ENCODE measurements at regions not wholly inside any gene's neighbourhood (a gene's known extent, or its start where the extent isn't known, plus 50 kb on each side); places are given as distances from the start of the nearest gene placed in this dataset.

DNA sequence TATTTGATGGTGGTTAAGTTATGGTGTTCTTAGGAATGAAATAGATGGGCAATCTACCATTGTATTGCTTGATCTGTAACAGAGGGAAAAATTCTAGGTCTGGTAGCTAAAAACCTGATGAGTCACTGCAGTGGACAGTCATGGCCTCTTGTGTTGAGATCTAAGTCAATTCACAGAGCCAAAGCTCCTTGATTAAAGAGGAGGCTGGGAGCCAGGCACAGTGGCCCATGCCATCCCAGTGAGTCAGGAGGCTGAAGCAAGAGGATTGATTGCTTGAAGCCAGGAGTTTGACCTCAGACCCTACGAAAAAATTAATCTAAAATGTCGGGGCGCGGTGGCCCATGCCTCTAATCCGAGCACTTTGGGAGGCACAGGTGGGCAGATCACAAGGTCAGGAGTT lies 67.1 kb upstream of the KPNA3 start:
- DNase-seq = peak; percentile 88
- H4K91ac ChIP-seq (ENCODE audit: low read length) = no peak overlapping the region
- H2BK5ac ChIP-seq (ENCODE audit: low read depth, low read length, poor library complexity, severe bottlenecking) = no peak overlapping the region
- no peak overlapping the region for H2AFZ ChIP-seq (ENCODE audit: low read depth, low read length)
- H3K18ac ChIP-seq (ENCODE audit: low read depth in 1 of 2, low read length in 2 of 2) = peak overlapping the region in 1 of 2 experiments; percentile 45
- peak overlapping the region; percentile 87 for H3K27ac ChIP-seq (ENCODE audit: low read length, poor library complexity, severe bottlenecking)
- no peaks in the 10 kb centered on the region for H3K36me3 ChIP-seq (ENCODE audit: control insufficient read depth in 1 of 2, insufficient read depth in 2 of 2, low read depth in 1 of 2, low read length in 2 of 2)
- H3K23ac ChIP-seq (ENCODE audit: low read length in 2 of 2) = no peak overlapping the region
- H3K14ac ChIP-seq (ENCODE audit: low read length in 2 of 2) = no peak overlapping the region
- H3K9me3 ChIP-seq (ENCODE audit: control insufficient read depth, low read length) = no peaks in the 10 kb centered on the region
- H3K9ac ChIP-seq (ENCODE audit: low read length) = no peak overlapping the region
- no peak overlapping the region for H2BK120ac ChIP-seq (ENCODE audit: low read depth, low read length)
- H2BK15ac ChIP-seq (ENCODE audit: low read depth, poor library complexity, severe bottlenecking) = no peak overlapping the region
- H4K8ac ChIP-seq (ENCODE audit: low read length) = peak overlapping the region; percentile 90
- H3K79me1 ChIP-seq (replicated peaks; ENCODE audit: low read length, poor library complexity, severe bottlenecking) = no peaks in the 10 kb centered on the region
- H3K27me3 ChIP-seq (ENCODE audit: control insufficient read depth in 1 of 2, insufficient read depth in 1 of 2, low read length in 2 of 2) = no peaks in the 10 kb centered on the region
- no peak overlapping the region for H3K4ac ChIP-seq (ENCODE audit: low read depth in 1 of 2, low read length in 2 of 2)
- no peak overlapping the region for H3K4me3 ChIP-seq (ENCODE audit: insufficient read depth in 1 of 2, low read depth in 1 of 2, low read length in 2 of 2)
- WGBS = 2% methylated on average over 5 of the region's 5 CpGs
- peak overlapping the region in 1 of 2 experiments; percentile 49 for H2BK12ac ChIP-seq (ENCODE audit: low read length in 2 of 2)
- H2AK5ac ChIP-seq (ENCODE audit: low read length, severe bottlenecking) = no peak overlapping the region
- H3K4me1 ChIP-seq (ENCODE audit: control insufficient read depth, insufficient read depth, low read depth, low read length) = peaks cover 4% of the 10 kb centered on the region
- no peak overlapping the region for H3K4me2 ChIP-seq (ENCODE audit: low read length, poor library complexity, severe bottlenecking)

DNA sequence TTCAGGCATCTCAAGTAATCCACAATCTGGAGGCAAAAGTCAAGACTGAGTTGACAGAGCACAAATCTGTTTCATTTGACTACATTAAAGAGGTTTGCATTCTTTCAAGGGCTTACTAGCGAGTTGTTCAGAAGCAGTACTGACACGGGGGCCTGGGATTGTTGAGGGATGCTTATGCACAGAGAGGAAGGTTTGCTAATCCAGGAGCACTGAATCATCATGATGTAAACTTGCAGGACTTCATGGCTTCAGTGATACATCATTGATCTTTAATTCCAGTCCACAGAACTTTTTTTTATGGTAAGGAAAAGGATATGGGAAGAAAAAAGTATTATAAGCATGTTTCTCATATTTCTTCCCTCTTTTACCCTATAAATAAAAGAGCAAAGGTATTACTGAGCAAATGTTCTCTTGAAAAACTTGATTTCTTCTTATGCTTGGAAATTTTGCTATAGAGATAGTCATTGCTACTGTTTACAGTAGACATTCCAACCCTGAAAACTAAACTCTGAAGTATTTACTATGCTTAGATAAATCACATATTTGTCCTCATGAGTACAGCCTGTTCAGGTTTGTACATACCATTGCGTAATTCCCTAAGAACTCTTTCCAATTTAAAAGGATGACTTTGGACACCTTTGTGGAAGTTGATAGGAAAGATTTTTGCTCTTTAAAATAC lies 65.8 kb upstream of the KPNA3 start:
- no peaks in the 10 kb centered on the region for H3K9me3 ChIP-seq (ENCODE audit: control insufficient read depth, low read length)
- no peak overlapping the region for H2BK15ac ChIP-seq (ENCODE audit: low read depth, poor library complexity, severe bottlenecking)
- DNase-seq = peak; percentile 97
- H3K27me3 ChIP-seq (ENCODE audit: control insufficient read depth in 1 of 2, insufficient read depth in 1 of 2, low read length in 2 of 2) = no peaks in the 10 kb centered on the region
- no peak overlapping the region for H2AFZ ChIP-seq (ENCODE audit: low read depth, low read length)
- 3% methylated on average over 2 of the region's 3 CpGs for WGBS
- H3K79me1 ChIP-seq (replicated peaks; ENCODE audit: low read length, poor library complexity, severe bottlenecking) = no peaks in the 10 kb centered on the region
- H3K4me2 ChIP-seq (ENCODE audit: low read length, poor library complexity, severe bottlenecking) = no peak overlapping the region
- no peak overlapping the region for H2BK5ac ChIP-seq (ENCODE audit: low read depth, low read length, poor library complexity, severe bottlenecking)
- H3K18ac ChIP-seq (ENCODE audit: low read depth in 1 of 2, low read length in 2 of 2) = peak overlapping the region in 1 of 2 experiments; percentile 54
- no peak overlapping the region for H2BK120ac ChIP-seq (ENCODE audit: low read depth, low read length)
- peak overlapping the region; percentile 87 for H3K27ac ChIP-seq (ENCODE audit: low read length, poor library complexity, severe bottlenecking)
- peak overlapping the region; percentile 52 for H3K9ac ChIP-seq (ENCODE audit: low read length)
- no peak overlapping the region for H2AK5ac ChIP-seq (ENCODE audit: low read length, severe bottlenecking)
- no peak overlapping the region for H3K4me3 ChIP-seq (ENCODE audit: insufficient read depth in 1 of 2, low read depth in 1 of 2, low read length in 2 of 2)
- H3K4me1 ChIP-seq (ENCODE audit: control insufficient read depth, insufficient read depth, low read depth, low read length) = peaks cover 4% of the 10 kb centered on the region
- no peak overlapping the region for H4K8ac ChIP-seq (ENCODE audit: low read length)
- H4K91ac ChIP-seq (ENCODE audit: low read length) = no peak overlapping the region
- no peak overlapping the region for H2BK12ac ChIP-seq (ENCODE audit: low read length in 2 of 2)
- no peaks in the 10 kb centered on the region for H3K36me3 ChIP-seq (ENCODE audit: control insufficient read depth in 1 of 2, insufficient read depth in 2 of 2, low read depth in 1 of 2, low read length in 2 of 2)
- H3K14ac ChIP-seq (ENCODE audit: low read length in 2 of 2) = no peak overlapping the region
- H3K4ac ChIP-seq (ENCODE audit: low read depth in 1 of 2, low read length in 2 of 2) = no peak overlapping the region
- H3K23ac ChIP-seq (ENCODE audit: low read length in 2 of 2) = no peak overlapping the region

DNA sequence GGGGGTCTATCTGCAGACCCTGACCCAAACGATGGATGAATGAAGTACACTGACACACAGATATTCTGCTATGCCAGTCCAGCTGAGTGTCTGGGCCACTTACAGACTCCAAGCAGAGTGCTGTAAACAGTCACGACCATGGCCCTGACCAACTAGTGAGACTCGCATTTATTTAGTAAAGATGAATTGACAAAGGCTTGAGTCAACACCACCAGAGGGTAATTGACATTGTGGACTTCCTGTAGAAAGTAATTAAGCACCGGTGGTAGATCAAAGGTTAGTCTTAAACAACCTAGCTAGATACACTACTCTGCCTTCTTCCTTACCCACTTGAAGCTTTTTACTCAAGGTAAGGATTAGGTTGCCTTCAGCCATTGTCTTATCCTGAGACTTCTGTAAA lies 63.4 kb upstream of the KPNA3 start:
- Histone ChIP-seq H3K4me1 (ENCODE audit: control insufficient read depth, insufficient read depth, low read depth, low read length) (peaks cover 4% of the 10 kb centered on the region), H2AK5ac (ENCODE audit: low read length, severe bottlenecking) (no peak overlapping the region), H3K27me3 (ENCODE audit: control insufficient read depth in 1 of 2, insufficient read depth in 1 of 2, low read length in 2 of 2) (no peaks in the 10 kb centered on the region), H2AFZ (ENCODE audit: low read depth, low read length) (no peak overlapping the region), H3K27ac (ENCODE audit: low read length, poor library complexity, severe bottlenecking) (no peak overlapping the region), H4K91ac (ENCODE audit: low read length) (no peak overlapping the region), H3K14ac (ENCODE audit: low read length in 2 of 2) (no peak overlapping the region), H3K9me3 (ENCODE audit: control insufficient read depth, low read length) (no peaks in the 10 kb centered on the region), H3K4me2 (ENCODE audit: low read length, poor library complexity, severe bottlenecking) (no peak overlapping the region), H3K9ac (ENCODE audit: low read length) (no peak overlapping the region), H2BK5ac (ENCODE audit: low read depth, low read length, poor library complexity, severe bottlenecking) (no peak overlapping the region), H3K18ac (ENCODE audit: low read depth in 1 of 2, low read length in 2 of 2) (peak overlapping the region in 1 of 2 experiments; percentile 24), H3K4me3 (ENCODE audit: insufficient read depth in 1 of 2, low read depth in 1 of 2, low read length in 2 of 2) (no peak overlapping the region), H2BK15ac (ENCODE audit: low read depth, poor library complexity, severe bottlenecking) (no peak overlapping the region), H3K4ac (ENCODE audit: low read depth in 1 of 2, low read length in 2 of 2) (no peak overlapping the region), H3K36me3 (ENCODE audit: control insufficient read depth in 1 of 2, insufficient read depth in 2 of 2, low read depth in 1 of 2, low read length in 2 of 2) (no peaks in the 10 kb centered on the region), H3K79me1 (replicated peaks; ENCODE audit: low read length, poor library complexity, severe bottlenecking) (no peaks in the 10 kb centered on the region), H3K23ac (ENCODE audit: low read length in 2 of 2) (no peak overlapping the region), H4K8ac (ENCODE audit: low read length) (no peak overlapping the region), H2BK120ac (ENCODE audit: low read depth, low read length) (no peak overlapping the region), H2BK12ac (ENCODE audit: low read length in 2 of 2) (peak overlapping the region in 1 of 2 experiments; percentile 18)
- 80% methylated on average over 4 of the region's 4 CpGs for WGBS
- DNase-seq = no peak

DNA sequence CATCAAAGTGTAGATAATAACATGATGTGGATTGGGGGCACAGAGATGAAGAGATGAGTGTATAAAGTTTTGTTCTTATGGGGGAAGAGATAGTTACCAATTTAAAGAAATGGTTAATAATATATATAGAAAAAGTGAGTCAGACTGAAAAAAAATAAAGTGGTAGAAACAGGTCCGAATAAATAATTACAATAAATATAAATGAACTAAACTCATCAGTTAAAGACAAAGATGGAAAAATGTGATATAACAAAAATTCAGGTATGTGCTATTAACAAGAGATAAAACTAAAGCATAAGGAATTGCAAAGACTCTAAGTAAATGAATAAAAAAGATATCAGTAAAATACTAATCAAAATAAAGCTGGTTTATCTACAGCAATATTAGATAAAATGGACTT lies 61.1 kb upstream of the KPNA3 start:
- no peak overlapping the region for H2BK12ac ChIP-seq (ENCODE audit: low read length in 2 of 2)

More for the DNA sequence above, 61.1 kb upstream of the KPNA3 start:
- Histone ChIP-seq H3K27ac (ENCODE audit: low read length, poor library complexity, severe bottlenecking) (no peak overlapping the region), H3K9me3 (ENCODE audit: control insufficient read depth, low read length) (no peaks in the 10 kb centered on the region), H3K4me2 (ENCODE audit: low read length, poor library complexity, severe bottlenecking) (no peak overlapping the region), H3K4me1 (ENCODE audit: control insufficient read depth, insufficient read depth, low read depth, low read length) (peaks cover 2% of the 10 kb centered on the region), H3K79me1 (replicated peaks; ENCODE audit: low read length, poor library complexity, severe bottlenecking) (no peaks in the 10 kb centered on the region), H2AK5ac (ENCODE audit: low read length, severe bottlenecking) (no peak overlapping the region), H2BK15ac (ENCODE audit: low read depth, poor library complexity, severe bottlenecking) (no peak overlapping the region), H4K8ac (ENCODE audit: low read length) (no peak overlapping the region), H4K91ac (ENCODE audit: low read length) (no peak overlapping the region), H3K23ac (ENCODE audit: low read length in 2 of 2) (no peak overlapping the region), H2AFZ (ENCODE audit: low read depth, low read length) (no peak overlapping the region), H3K4ac (ENCODE audit: low read depth in 1 of 2, low read length in 2 of 2) (no peak overlapping the region), H3K36me3 (ENCODE audit: control insufficient read depth in 1 of 2, insufficient read depth in 2 of 2, low read depth in 1 of 2, low read length in 2 of 2) (no peaks in the 10 kb centered on the region), H2BK120ac (ENCODE audit: low read depth, low read length) (no peak overlapping the region), H3K4me3 (ENCODE audit: insufficient read depth in 1 of 2, low read depth in 1 of 2, low read length in 2 of 2) (no peak overlapping the region), H3K27me3 (ENCODE audit: control insufficient read depth in 1 of 2, insufficient read depth in 1 of 2, low read length in 2 of 2) (no peaks in the 10 kb centered on the region), H3K9ac (ENCODE audit: low read length) (no peak overlapping the region), H2BK5ac (ENCODE audit: low read depth, low read length, poor library complexity, severe bottlenecking) (no peak overlapping the region), H3K18ac (ENCODE audit: low read depth in 1 of 2, low read length in 2 of 2) (no peak overlapping the region), H3K14ac (ENCODE audit: low read length in 2 of 2) (no peak overlapping the region)
- DNase-seq = no peak
- no CpG with 5 or more reads among the region's 1 CpG for WGBS
